HG03060 (cell line): ENCODE measurements at regions not wholly inside any gene's neighbourhood (a gene's known extent, or its start where the extent isn't known, plus 50 kb on each side); places are given as distances from the start of the nearest gene placed in this dataset.
"Not testable (repeated sequence)": the region's sequence is repeated elsewhere in the genome, so short reads cannot be mapped to it uniquely, and the experiment has no call there.

Experiments
- ATAC-seq: cut with Tn5 transposase; IDR thresholded peaks from one replicate; pipeline ENCODE4 v1.9.1; 2021; ENCODE audit warnings: low read depth, moderate number of reproducible peaks; ENCODE audit not compliant: unreplicated experiment

- ATAC-seq, result no peak
Measured at GRCh38 chr17:72175787-72176515, 55.1 kb downstream of the SOX9 start.

GRCh38 chr17:72176516-72176851, 55.7 kb downstream of the SOX9 start:
- no peak for ATAC-seq

DNA sequence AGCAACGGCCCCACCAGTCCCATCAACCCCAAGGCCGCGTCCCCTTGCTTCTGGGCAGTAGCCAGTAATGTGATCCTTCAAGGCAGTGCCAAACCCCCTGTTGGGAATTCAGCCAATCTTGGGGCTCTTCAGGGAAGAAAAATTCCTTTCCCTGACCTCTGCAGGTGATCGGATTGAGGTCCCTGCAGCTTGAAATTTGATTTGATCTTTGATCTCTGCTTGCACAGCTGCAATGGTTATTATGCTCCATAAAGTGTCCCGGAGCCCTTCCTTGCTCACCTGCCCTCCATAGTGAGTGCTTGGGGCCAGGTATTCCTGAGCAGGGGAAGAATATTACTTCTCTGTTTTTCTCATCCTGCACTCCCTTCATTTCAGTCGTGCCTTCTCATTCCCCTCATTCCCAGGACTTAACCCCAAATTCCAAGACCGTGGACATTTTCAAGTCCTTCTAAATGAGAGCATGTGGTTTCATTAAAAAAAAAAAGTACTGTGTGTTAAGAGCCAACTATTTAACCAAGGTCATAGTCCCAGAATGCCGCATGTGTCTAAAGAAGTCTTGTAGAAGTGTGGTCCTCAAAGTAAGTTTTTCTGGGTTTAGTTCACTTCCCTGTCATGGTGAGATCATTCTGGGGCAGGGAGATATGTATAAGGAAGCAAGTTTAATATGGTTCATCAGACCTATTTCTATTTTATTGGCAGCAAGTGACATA, 56.3 kb downstream of the SOX9 start:
- no peak for ATAC-seq

DNA sequence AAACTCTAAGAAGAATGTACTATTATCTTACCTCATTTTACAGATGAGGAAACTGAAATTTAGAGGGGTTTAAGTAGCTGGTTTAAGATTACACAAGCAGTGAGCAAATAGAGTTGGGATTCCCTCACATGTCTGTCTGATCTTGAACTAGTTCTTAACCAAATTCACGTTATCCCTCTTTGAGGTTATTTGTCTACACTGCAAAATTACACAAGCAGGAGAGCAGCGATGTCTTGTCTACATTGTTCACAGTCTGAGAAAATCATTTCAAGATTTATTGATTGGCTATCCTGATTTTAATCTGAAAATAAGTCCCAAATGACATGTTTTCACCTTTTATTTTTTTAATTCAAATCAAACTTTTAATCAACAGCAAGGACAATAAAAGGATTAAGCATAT, 56.9 kb downstream of the SOX9 start:
- no peak for ATAC-seq

DNA sequence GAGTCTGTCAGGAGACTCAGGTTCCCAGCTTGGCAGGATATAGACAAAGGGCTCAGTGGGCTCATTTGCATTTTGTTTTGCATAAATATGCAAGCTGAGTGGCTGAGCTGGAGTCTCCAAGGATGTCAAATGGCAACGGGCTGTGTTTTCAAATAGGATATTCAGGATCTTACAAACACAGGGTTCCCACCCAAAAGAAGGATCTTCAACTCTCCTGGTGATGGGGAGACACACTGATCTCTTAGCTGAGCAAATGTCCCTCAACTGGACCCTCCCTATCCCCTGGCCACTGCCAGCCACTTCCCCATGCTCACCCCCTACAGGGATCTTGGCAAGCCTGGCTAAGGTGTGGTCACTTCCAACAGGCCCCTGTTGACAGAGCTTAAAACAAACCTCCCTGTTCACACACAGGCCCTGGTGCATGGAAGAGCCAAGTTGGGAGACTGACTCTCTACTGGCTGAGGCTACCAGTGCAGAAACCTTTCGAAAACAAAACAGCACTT, 61.6 kb downstream of the SOX9 start:
- no peak for ATAC-seq

- no peak for ATAC-seq
Measured at GRCh38 chr17:72183194-72183685, 62.4 kb downstream of the SOX9 start.

DNA sequence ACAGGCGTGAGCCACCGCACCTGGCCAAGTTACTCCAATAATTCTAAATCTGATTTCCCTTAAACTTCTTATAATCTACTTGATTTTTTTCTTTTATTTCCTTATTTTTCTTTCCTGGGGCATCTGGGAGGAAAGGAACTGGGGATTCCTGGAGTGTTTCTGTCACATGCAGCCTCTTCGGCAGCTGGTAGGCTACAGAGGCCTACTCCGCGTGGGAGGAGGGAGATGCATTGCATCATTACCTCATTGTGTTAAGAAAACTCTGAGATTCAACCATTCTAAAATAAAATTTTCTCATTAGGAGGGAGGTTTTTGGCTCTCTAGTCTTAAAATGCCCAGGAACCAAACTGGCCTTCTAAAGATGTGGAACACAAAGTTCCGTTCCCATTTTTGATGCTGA, 64.0 kb downstream of the SOX9 start:
- ATAC-seq, result no peak

DNA sequence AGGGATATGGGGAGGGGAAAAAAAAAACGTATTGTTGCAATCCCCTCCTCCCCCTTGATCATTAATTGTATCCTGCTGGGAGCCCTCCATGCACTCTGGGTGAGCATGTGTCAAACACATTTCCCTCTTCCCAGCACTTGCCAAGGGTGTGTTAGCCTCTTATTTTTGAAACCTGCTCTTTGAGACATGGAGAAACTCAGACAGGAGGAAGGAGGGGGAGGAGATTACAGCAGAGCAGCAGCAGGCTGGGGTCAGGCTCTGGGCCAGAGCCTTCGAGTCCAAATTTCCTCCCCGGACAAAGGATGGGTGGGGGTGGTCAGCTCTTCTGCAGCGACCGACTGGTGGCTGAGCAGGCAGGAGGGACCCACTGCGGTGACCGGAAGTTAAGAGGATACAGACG, 64.7 kb downstream of the SOX9 start:
- no peak for ATAC-seq

- no peak for ATAC-seq
Measured at GRCh38 chr17:72187556-72187955, 66.7 kb downstream of the SOX9 start.

DNA sequence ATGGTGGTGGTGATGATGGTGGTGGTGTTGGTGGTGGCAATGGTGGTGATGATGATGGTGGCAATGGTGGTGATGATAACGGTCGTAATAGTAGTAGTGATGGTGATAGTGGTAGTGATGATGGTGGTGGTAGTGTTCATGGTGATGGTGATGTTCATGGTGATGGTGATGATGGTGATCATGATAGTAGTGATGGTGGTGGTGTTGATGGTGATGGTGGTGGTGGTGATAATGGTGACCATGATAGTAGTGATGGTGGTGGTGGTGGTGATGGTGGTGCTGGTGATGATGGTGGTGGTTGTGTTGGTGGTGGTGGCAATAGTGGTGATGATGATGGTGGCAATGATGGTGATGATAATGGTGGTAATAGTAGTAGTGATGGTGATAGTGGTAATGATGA, 68.0 kb downstream of the SOX9 start:
- no peak for ATAC-seq

- no peak for ATAC-seq
Measured at GRCh38 chr17:72189768-72190593, 69.2 kb downstream of the SOX9 start.

- ATAC-seq, result no peak
Measured at GRCh38 chr17:72191356-72191755, 70.5 kb downstream of the SOX9 start.

- no peak for ATAC-seq
Measured at GRCh38 chr17:72191921-72192799, 71.3 kb downstream of the SOX9 start.

DNA sequence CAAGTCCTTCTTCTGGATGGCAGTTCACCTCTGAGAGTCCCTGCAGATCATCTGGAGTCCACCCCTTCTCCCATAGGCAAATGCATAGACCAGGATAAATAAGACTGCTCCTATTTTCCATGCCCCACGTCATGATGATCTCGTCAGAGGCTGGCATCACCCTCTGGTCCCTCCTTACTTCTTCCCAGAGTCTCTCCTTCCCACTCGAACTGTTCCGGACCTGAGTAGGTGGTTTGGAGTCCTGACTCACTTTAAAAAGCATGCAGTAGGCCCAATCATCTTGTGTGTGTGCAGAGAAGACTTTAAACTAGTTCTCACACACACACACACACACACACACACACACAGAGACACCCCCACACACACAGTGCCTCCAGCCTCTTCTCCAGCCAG, 72.0 kb downstream of the SOX9 start:
- ATAC-seq, result no peak

GRCh38 chr17:72193391-72194106, 72.7 kb downstream of the SOX9 start:
- ATAC-seq, result no peak

DNA sequence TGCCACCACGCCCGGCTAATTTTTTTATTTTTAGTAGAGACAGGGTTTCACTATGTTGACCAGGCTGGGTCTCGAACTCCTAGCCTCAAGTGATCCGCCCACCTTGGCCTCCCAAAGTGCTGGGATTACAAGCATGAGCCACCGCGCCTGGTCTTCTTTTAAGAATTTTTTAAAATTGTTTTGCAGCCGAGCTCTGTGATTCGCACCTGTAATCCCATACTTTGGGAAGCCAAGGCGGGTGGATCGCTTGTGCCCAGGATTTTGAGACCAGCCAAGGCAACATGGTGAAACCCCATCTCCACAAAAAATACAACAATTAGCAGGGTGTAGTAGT, 73.3 kb downstream of the SOX9 start:
- ATAC-seq, result not testable (repeated sequence)

- ATAC-seq, result no peak
Measured at GRCh38 chr17:72199256-72199655, 78.4 kb downstream of the SOX9 start.

- no peak for ATAC-seq
Measured at GRCh38 chr17:72204742-72205141, 83.9 kb downstream of the SOX9 start.

DNA sequence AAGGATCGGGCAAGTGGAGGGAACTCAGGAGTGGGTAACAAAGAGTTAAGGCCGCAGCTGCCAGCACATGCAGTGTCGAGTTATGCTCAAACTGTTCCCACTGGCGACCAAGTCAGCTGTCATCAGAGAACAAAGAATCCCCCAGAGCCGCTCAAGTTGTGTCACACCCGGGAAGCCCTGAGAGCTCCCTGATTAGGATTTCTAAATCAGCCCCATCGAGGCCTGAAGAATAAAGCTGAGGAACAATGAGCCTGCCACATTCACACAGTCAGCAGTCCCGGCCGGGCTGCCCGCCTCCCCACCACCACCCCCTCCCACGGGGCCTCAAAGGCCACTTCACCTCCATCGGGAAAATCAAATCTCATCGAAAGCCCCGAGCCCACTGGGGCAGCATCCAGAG, 84.5 kb downstream of the SOX9 start:
- no peak for ATAC-seq

DNA sequence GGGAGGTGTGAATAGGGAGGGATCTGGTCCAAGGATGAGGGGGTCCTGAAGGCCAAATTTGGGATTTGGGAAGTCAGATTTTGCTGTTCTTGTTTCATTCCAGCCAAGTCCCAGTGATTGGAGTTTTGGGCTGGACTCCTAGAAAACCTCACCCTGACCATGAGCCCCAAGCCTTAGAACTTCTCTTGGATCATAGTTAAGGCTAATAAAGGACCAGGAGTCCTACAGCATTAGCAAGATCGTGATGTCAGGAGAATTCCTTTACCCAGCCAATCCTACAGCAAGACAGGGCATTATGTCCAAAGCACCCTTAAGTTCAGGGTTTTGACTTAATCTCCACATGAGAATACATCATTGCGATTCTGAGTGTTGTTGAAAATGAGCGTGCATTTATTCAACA, 85.0 kb downstream of the SOX9 start:
- no peak for ATAC-seq
